Neural cell (in vitro differentiated cells): ENCODE measurements at regions not wholly inside any gene's neighbourhood (a gene's known extent, or its start where the extent isn't known, plus 50 kb on each side); places are given as distances from the start of the nearest gene placed in this dataset.

ENCODE experiments used
- H2AFZ ChIP-seq: fragments of 200-600, 300-800 bp; sonication (generic), shearing (Covaris generic); 2 replicates; pipeline ENCODE4 v1.6.0; 2014; ENCODE audit warnings: low read depth, mild to moderate bottlenecking, antibody characterized with exemption, low read length, moderate library complexity
- H3F3A ChIP-seq: fragments of 200-600 bp; shearing (Covaris generic); 2 replicates; pipeline ENCODE4 v1.6.1; 2016; ENCODE audit warnings: mild to moderate bottlenecking, moderate library complexity, mixed read lengths, antibody characterized with exemption, low read length; ENCODE audit not compliant: insufficient read depth, poor library complexity, severe bottlenecking
- H3K27ac ChIP-seq: fragments of 200-600, 300-800 bp; sonication (generic), shearing (Covaris generic); 2 replicates; pipeline ENCODE4 v1.5.1; 2014; ENCODE audit warnings: mild to moderate bottlenecking, low read length, moderate library complexity
- H3K27me3 ChIP-seq: fragments of 300-800, 200-600 bp; sonication (generic), shearing (Covaris generic); 2 replicates; pipeline ENCODE4 v1.6.0; 2014; ENCODE audit warnings: mild to moderate bottlenecking, low read depth, low read length, moderate library complexity; ENCODE audit not compliant: insufficient read depth
- H3K36me3 ChIP-seq: fragments of 300-800, 200-600 bp; sonication (generic), shearing (Covaris generic); 2 replicates; pipeline ENCODE4 v1.5.1; 2014; ENCODE audit warnings: mild to moderate bottlenecking, antibody characterized with exemption, low read length, moderate library complexity; ENCODE audit not compliant: insufficient read depth
- H3K4me2 ChIP-seq: fragments of 300-800, 200-600 bp; sonication (generic), shearing (Covaris generic); 2 replicates; pipeline ENCODE4 v1.6.0; 2014; ENCODE audit warnings: mild to moderate bottlenecking, low read length
- H3K4me3 ChIP-seq: fragments of 300-800, 200-600 bp; sonication (generic), shearing (Covaris generic); 2 replicates; pipeline ENCODE4 v1.5.1; 2014; ENCODE audit warnings: mild to moderate bottlenecking, low read length, moderate library complexity
- H3K79me2 ChIP-seq: fragments of 200-600 bp; shearing (Covaris generic); replicated peaks from 2 replicates; pipeline ENCODE4 v1.6.0; 2014; ENCODE audit warnings: mild to moderate bottlenecking, low read length, moderate library complexity; ENCODE audit not compliant: insufficient read depth
- H3K9ac ChIP-seq: fragments of 300-800, 200-600 bp; sonication (generic), shearing (Covaris generic); 2 replicates; pipeline ENCODE4 v1.6.1; 2016; ENCODE audit warnings: mild to moderate bottlenecking, low read length, mixed read lengths
- H3K9me2 ChIP-seq: fragments of 200-600 bp; shearing (Covaris generic); 2 replicates; pipeline ENCODE4 v1.6.1; 2016; ENCODE audit warnings: mild to moderate bottlenecking, low read length, mixed read lengths; ENCODE audit not compliant: insufficient read depth
- H3K9me3 ChIP-seq: fragments of 200-600, 300-800 bp; sonication (generic), shearing (Covaris generic); 2 replicates; pipeline ENCODE4 v1.6.1; 2016; ENCODE audit warnings: mild to moderate bottlenecking, mixed run types, low read length, moderate library complexity, mixed read lengths
- H4K20me1 ChIP-seq: fragments of 200-600 bp; shearing (Covaris generic); 2 replicates; pipeline ENCODE4 v1.6.1; 2016; ENCODE audit warnings: mild to moderate bottlenecking, mixed run types; ENCODE audit not compliant: insufficient read depth
- CTCF ChIP-seq: fragments of 450-650 bp; IDR thresholded peaks from 2 replicates; pipeline ENCODE4 v1.5.1; 2014; ENCODE audit warnings: antibody characterized with exemption, mild to moderate bottlenecking, moderate library complexity; ENCODE audit not compliant: poor library complexity, severe bottlenecking
- EP300 ChIP-seq: fragments of 450-650 bp; conservative IDR thresholded peaks from 2 replicates; pipeline ENCODE4 v1.6.1; 2014; ENCODE audit warnings: antibody characterized with exemption, mild to moderate bottlenecking, moderate library complexity; ENCODE audit not compliant: poor library complexity, severe bottlenecking
- EZH2 ChIP-seq: fragments of 200-600, 300-800 bp; shearing (Covaris generic), sonication (generic); IDR thresholded peaks from 2 replicates; pipeline ENCODE4 v1.6.1; 2014; ENCODE audit warnings: antibody characterized with exemption, low read length, borderline replicate concordance, mild to moderate bottlenecking; ENCODE audit not compliant: insufficient read depth, poor library complexity, severe bottlenecking
- MXI1 ChIP-seq: fragments of 450-650 bp; conservative IDR thresholded peaks from 2 replicates; pipeline ENCODE4 v1.6.1; 2014; ENCODE audit warnings: antibody characterized with exemption, mild to moderate bottlenecking; ENCODE audit not compliant: poor library complexity, severe bottlenecking
- POLR2AphosphoS5 ChIP-seq: IDR thresholded peaks from 2 replicates; pipeline ENCODE4 v1.6.1; 2012
- RAD21 ChIP-seq: fragments of 450-650 bp; conservative IDR thresholded peaks from 2 replicates; pipeline ENCODE4 v1.6.1; 2014; ENCODE audit warnings: antibody characterized with exemption, mild to moderate bottlenecking, moderate library complexity
- REST ChIP-seq: IDR thresholded peaks from 2 replicates; pipeline ENCODE4 v1.6.1; 2012; ENCODE audit warnings: borderline replicate concordance
- SMC3 ChIP-seq: fragments of 450-650 bp; conservative IDR thresholded peaks from 2 replicates; pipeline ENCODE4 v1.6.1; 2014; ENCODE audit warnings: antibody characterized with exemption, mild to moderate bottlenecking, moderate library complexity; ENCODE audit not compliant: poor library complexity
- TAF1 ChIP-seq: IDR thresholded peaks from 2 replicates; pipeline ENCODE4 v1.6.1; 2012; ENCODE audit warnings: low read depth

GRCh38 chr18:27609221-27609620 is 424.1 kb upstream of the CHST9 start:
- no peaks in the 10 kb centered on the region for H3K27me3 ChIP-seq
- H3K36me3 ChIP-seq = no peaks in the 10 kb centered on the region
- no peaks in the 10 kb centered on the region for H3K9me3 ChIP-seq
- no peak for TF ChIP-seq REST
- no peak for TF ChIP-seq TAF1
- no peak for TF ChIP-seq POLR2AphosphoS5
- no peak for TF ChIP-seq RAD21
- no peak for TF ChIP-seq CTCF
- TF ChIP-seq EZH2 = no peak
- TF ChIP-seq SMC3 = no peak
- no peak for TF ChIP-seq MXI1
- no peak for TF ChIP-seq EP300
- no peak overlapping the region for H3K4me3 ChIP-seq
- H3K27ac ChIP-seq = no peak overlapping the region
- no peak overlapping the region for H3K9ac ChIP-seq
- H4K20me1 ChIP-seq = no peaks in the 10 kb centered on the region
- H2AFZ ChIP-seq = no peak overlapping the region
- no peaks in the 10 kb centered on the region for H3F3A ChIP-seq
- H3K4me2 ChIP-seq = no peak overlapping the region
- H3K9me2 ChIP-seq = no peaks in the 10 kb centered on the region
- no peaks in the 10 kb centered on the region for H3K79me2 ChIP-seq

- Histone ChIP-seq H2AFZ (no peak overlapping the region), H3K9me3 (no peaks in the 10 kb centered on the region), H3K27me3 (no peaks in the 10 kb centered on the region), H3K27ac (no peak overlapping the region), H3K9me2 (no peaks in the 10 kb centered on the region), H3F3A (no peaks in the 10 kb centered on the region), H3K36me3 (no peaks in the 10 kb centered on the region), H3K4me2 (no peak overlapping the region), H3K79me2 (no peaks in the 10 kb centered on the region), H3K9ac (no peak overlapping the region), H4K20me1 (no peaks in the 10 kb centered on the region), H3K4me3 (no peak overlapping the region)
- TF ChIP-seq POLR2AphosphoS5 (no peak), CTCF (peak; percentile 13)
Measured at GRCh38 chr18:27608742-27609141, 423.6 kb upstream of the CHST9 start.
